H1 (cell line): ENCODE measurements at regions not wholly inside any gene's neighbourhood (a gene's known extent, or its start where the extent isn't known, plus 50 kb on each side); places are given as distances from the start of the nearest gene placed in this dataset.

Source experiments
- ATF3 ChIP-seq: IDR thresholded peaks from 2 replicates; pipeline ENCODE4 v1.6.1; 2011; ENCODE audit warnings: low read depth, mild to moderate bottlenecking, low read length; ENCODE audit not compliant: insufficient read depth
- BCL11A ChIP-seq, 2 experiments: IDR thresholded peaks; one replicate each; pipeline ENCODE4 v1.6.1; 2011; ENCODE audit warnings: low read depth in 2 of 2, low read length in 2 of 2, mild to moderate bottlenecking in 2 of 2
- CREB1 ChIP-seq: IDR thresholded peaks from 2 replicates; pipeline ENCODE4 v1.6.1; 2012; ENCODE audit warnings: inconsistent platforms
- JUND ChIP-seq: IDR thresholded peaks from 2 replicates; pipeline ENCODE4 v1.6.1; 2011; ENCODE audit warnings: mild to moderate bottlenecking, improper control_type of control experiment, low read length
- MAFK ChIP-seq: IDR thresholded peaks from 2 replicates; pipeline ENCODE4 v1.6.1; 2012; ENCODE audit warnings: low read depth, mild to moderate bottlenecking, improper control_type of control experiment, low read length
- RAD21 ChIP-seq, 2 experiments: IDR thresholded peaks in 1 of 2; conservative IDR thresholded peaks in 1 of 2; 2 replicates each; pipeline ENCODE4 v1.6.1; 2011; ENCODE audit warnings: low read depth in 2 of 2, low read length in 2 of 2, improper control_type of control experiment in 1 of 2, inconsistent platforms in 1 of 2, mild to moderate bottlenecking in 1 of 2, moderate library complexity in 1 of 2
- RBBP5 ChIP-seq: IDR thresholded peaks from 2 replicates; pipeline ENCODE4 v1.7.1; 2012; ENCODE audit warnings: low read depth, mild to moderate bottlenecking, inconsistent platforms, low read length, moderate library complexity, borderline replicate concordance
- RFX5 ChIP-seq: IDR thresholded peaks from 2 replicates; pipeline ENCODE4 v1.6.1; 2011; ENCODE audit warnings: low read depth, low read length, improper control_type of control experiment, borderline replicate concordance
- TCF12 ChIP-seq: IDR thresholded peaks from 2 replicates; pipeline ENCODE4 v1.6.1; 2011; ENCODE audit warnings: low read depth, mild to moderate bottlenecking, low read length

GRCh38 chr22:35477911-35478582 lies 62.6 kb upstream of the RASD2 start (continued):
- TF ChIP-seq BCL11A (IDR thresholded peaks at IDR 0.05; ENCODE audit: low read depth in 2 of 2, low read length in 2 of 2) (no peak), CREB1 (no peak), MAFK (no peak), RBBP5 (no peak), JUND (no peak), TCF12 (no peak), ATF3 (no peak), RAD21 (IDR thresholded peaks at IDR 0.05 in 1 of 2, conservative IDR thresholded peaks at IDR 0.05 in 1 of 2; ENCODE audit: low read depth in 2 of 2, low read length in 2 of 2) (no peak), RFX5 (no peak)
